WTC11 (cell line): ENCODE measurements at regions not wholly inside any gene's neighbourhood (a gene's known extent, or its start where the extent isn't known, plus 50 kb on each side); places are given as distances from the start of the nearest gene placed in this dataset.

ENCODE experiments used
- ATAC-seq: fragments of 200-7000 bp; cut with Tn5 transposase; 2 replicates; pipeline ENCODE4 v1.10.0; 2021; ENCODE audit warnings: mild to moderate bottlenecking, moderate library complexity
- CTCF ChIA-PET: fragments of 300-600 bp; sonication (Branson Sonifier 250); formaldehyde crosslinking; loops from one replicate; lab custom pipeline; 2021; ENCODE audit warnings: antibody characterized with exemption; lab: Charles Lee
- POLR2A ChIA-PET: fragments of 350-600 bp; sonication (Branson Sonifier 250); formaldehyde crosslinking; loops from one replicate; lab custom pipeline; 2021; ENCODE audit warnings: antibody characterized with exemption; lab: Charles Lee
- DNase-seq: peaks from one replicate; pipeline ENCODE4 v3.0.0; 2021; ENCODE audit warnings: low spot score
- H3K27ac Mint-ChIP-seq: 2 replicates; pipeline ENCODE4 v1.8.0; 2021; ENCODE audit warnings: mixed read lengths
- H3K27me3 Mint-ChIP-seq: 2 replicates; pipeline ENCODE4 v1.8.0; 2021; ENCODE audit warnings: low read depth, mild to moderate bottlenecking, moderate library complexity, mixed read lengths
- H3K36me3 Mint-ChIP-seq: 2 replicates; pipeline ENCODE4 v1.8.0; 2021; ENCODE audit warnings: mixed read lengths
- H3K4me1 Mint-ChIP-seq: 2 replicates; pipeline ENCODE4 v1.8.0; 2022; ENCODE audit warnings: mixed read lengths
- H3K4me3 Mint-ChIP-seq: 2 replicates; pipeline ENCODE4 v1.8.0; 2021; ENCODE audit warnings: mild to moderate bottlenecking, moderate library complexity, mixed read lengths
- H3K9me3 Mint-ChIP-seq: 2 replicates; pipeline ENCODE4 v1.8.0; 2021; ENCODE audit warnings: mixed read lengths
- ATF3 ChIP-seq: sonication (generic); formaldehyde crosslinking; conservative IDR thresholded peaks from 2 replicates; pipeline ENCODE4 v1.8.1; 2022; ENCODE audit warnings: mild to moderate bottlenecking, missing genetic modification reagents
- ELF4 ChIP-seq: sonication (generic); formaldehyde crosslinking; IDR thresholded peaks from 2 replicates; pipeline ENCODE4 v1.8.1; 2022; ENCODE audit warnings: low read depth, mild to moderate bottlenecking, moderate library complexity, missing genetic modification reagents
- FOXK1 ChIP-seq: sonication (generic); formaldehyde crosslinking; IDR thresholded peaks from 2 replicates; pipeline ENCODE4 v1.8.0; 2022; ENCODE audit warnings: mild to moderate bottlenecking, moderate library complexity, missing genetic modification reagents
- FOXP4 ChIP-seq: sonication (generic); formaldehyde crosslinking; IDR thresholded peaks from 2 replicates; pipeline ENCODE4 v1.8.0; 2022; ENCODE audit warnings: mild to moderate bottlenecking, missing genetic modification reagents
- GRHL2 ChIP-seq: fragments of 250-450 bp; sonication (Bioruptor Pico); IDR thresholded peaks from 2 replicates; pipeline ENCODE4 v1.8.0; 2022; ENCODE audit warnings: mild to moderate bottlenecking, moderate library complexity; ENCODE audit not compliant: insufficient replicate concordance, severe bottlenecking
- HMGA2 ChIP-seq: fragments of 250-450 bp; sonication (Bioruptor Pico); IDR thresholded peaks from 2 replicates; pipeline ENCODE4 v1.4.0; 2021; ENCODE audit warnings: mild to moderate bottlenecking, moderate library complexity
- NFE2L1 ChIP-seq: sonication (generic); formaldehyde crosslinking; IDR thresholded peaks from 2 replicates; pipeline ENCODE4 v1.8.1; 2023; ENCODE audit warnings: missing genetic modification reagents
- RORB ChIP-seq: fragments of 250-450 bp; sonication (Bioruptor Pico); IDR thresholded peaks from 2 replicates; pipeline ENCODE4 v1.9.0; 2021; ENCODE audit warnings: mild to moderate bottlenecking
- SMAD3 ChIP-seq: sonication (generic); formaldehyde crosslinking; IDR thresholded peaks from 2 replicates; pipeline ENCODE4 v1.8.0; 2022; ENCODE audit warnings: missing genetic modification reagents, mild to moderate bottlenecking, borderline replicate concordance
- SMAD4 ChIP-seq: sonication (generic); formaldehyde crosslinking; IDR thresholded peaks from 2 replicates; pipeline ENCODE4 v1.8.0; 2022; ENCODE audit warnings: mild to moderate bottlenecking, missing genetic modification reagents
- SP1 ChIP-seq: sonication (generic); formaldehyde crosslinking; conservative IDR thresholded peaks from 2 replicates; pipeline ENCODE4 v1.8.1; 2022; ENCODE audit warnings: missing genetic modification reagents
- TEAD1 ChIP-seq: sonication (generic); formaldehyde crosslinking; IDR thresholded peaks from 2 replicates; pipeline ENCODE4 v1.8.0; 2022; ENCODE audit warnings: mild to moderate bottlenecking, missing genetic modification reagents
- USF1 ChIP-seq: sonication (generic); formaldehyde crosslinking; IDR thresholded peaks from 2 replicates; pipeline ENCODE4 v1.8.0; 2022; ENCODE audit warnings: mild to moderate bottlenecking, missing genetic modification reagents
- ZNF281 ChIP-seq: sonication (generic); formaldehyde crosslinking; IDR thresholded peaks from 2 replicates; pipeline ENCODE4 v1.8.0; 2023; ENCODE audit warnings: mild to moderate bottlenecking, missing genetic modification reagents
- ZNF396 ChIP-seq: fragments of 250-450 bp; sonication (Bioruptor Pico); IDR thresholded peaks from 2 replicates; pipeline ENCODE4 v1.8.0; 2021; ENCODE audit warnings: mild to moderate bottlenecking, moderate library complexity, borderline replicate concordance
- ZNF425 ChIP-seq: fragments of 250-450 bp; sonication (Bioruptor Pico); conservative IDR thresholded peaks from 2 replicates; pipeline ENCODE4 v1.9.0; 2021; ENCODE audit warnings: mild to moderate bottlenecking
- TF ChIP-seq, protein P1 (sequence below): sonication (generic); formaldehyde crosslinking; IDR thresholded peaks from 2 replicates; pipeline ENCODE4 v1.8.1; 2022; ENCODE audit warnings: missing genetic modification reagents, borderline replicate concordance
- TF ChIP-seq, protein P2 (sequence below): fragments of 250-450 bp; sonication (Bioruptor Pico); IDR thresholded peaks from 2 replicates; pipeline ENCODE4 v2.1.2; 2022; ENCODE audit warnings: mild to moderate bottlenecking, moderate library complexity

GRCh38 chr3:79976466-79976865, 208.7 kb upstream of the ROBO1 start:
- ChIA-PET POLR2A (no interaction called here), CTCF (no interaction called here)
- Mint-ChIP-seq H3K27ac (no peak overlapping the region), H3K27me3 (no peaks in the 10 kb centered on the region), H3K9me3 (peaks cover 10% of the 10 kb centered on the region), H3K4me3 (no peak overlapping the region), H3K4me1 (no peaks in the 10 kb centered on the region), H3K36me3 (no peaks in the 10 kb centered on the region)
- DNase-seq, result no peak
- TF ChIP-seq ATF3 (CRISPR knock-in tag) (no peak), SMAD4 (no peak), ZNF281 (no peak), FOXP4 (CRISPR knock-in tag) (no peak), TEAD1 (CRISPR knock-in tag) (no peak), SMAD3 (CRISPR knock-in tag) (no peak), GRHL2 (CRISPR knock-in tag) (no peak), USF1 (CRISPR knock-in tag) (no peak), SP1 (CRISPR knock-in tag) (no peak), NFE2L1 (CRISPR knock-in tag) (no peak), RORB (CRISPR knock-in tag) (no peak), ZNF425 (no peak), FOXK1 (CRISPR knock-in tag) (no peak), HMGA2 (CRISPR knock-in tag) (no peak), ELF4 (CRISPR knock-in tag) (no peak), ZNF396 (CRISPR knock-in tag) (no peak)
- TF ChIP-seq, protein P1, sequence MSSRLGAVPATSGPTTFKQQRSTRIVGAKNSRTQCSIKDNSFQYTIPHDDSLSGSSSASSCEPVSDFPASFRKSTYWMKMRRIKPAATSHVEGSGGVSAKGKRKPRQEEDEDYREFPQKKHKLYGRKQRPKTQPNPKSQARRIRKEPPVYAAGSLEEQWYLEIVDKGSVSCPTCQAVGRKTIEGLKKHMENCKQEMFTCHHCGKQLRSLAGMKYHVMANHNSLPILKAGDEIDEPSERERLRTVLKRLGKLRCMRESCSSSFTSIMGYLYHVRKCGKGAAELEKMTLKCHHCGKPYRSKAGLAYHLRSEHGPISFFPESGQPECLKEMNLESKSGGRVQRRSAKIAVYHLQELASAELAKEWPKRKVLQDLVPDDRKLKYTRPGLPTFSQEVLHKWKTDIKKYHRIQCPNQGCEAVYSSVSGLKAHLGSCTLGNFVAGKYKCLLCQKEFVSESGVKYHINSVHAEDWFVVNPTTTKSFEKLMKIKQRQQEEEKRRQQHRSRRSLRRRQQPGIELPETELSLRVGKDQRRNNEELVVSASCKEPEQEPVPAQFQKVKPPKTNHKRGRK (CRISPR knock-in tag), result no peak
- TF ChIP-seq, protein P2, sequence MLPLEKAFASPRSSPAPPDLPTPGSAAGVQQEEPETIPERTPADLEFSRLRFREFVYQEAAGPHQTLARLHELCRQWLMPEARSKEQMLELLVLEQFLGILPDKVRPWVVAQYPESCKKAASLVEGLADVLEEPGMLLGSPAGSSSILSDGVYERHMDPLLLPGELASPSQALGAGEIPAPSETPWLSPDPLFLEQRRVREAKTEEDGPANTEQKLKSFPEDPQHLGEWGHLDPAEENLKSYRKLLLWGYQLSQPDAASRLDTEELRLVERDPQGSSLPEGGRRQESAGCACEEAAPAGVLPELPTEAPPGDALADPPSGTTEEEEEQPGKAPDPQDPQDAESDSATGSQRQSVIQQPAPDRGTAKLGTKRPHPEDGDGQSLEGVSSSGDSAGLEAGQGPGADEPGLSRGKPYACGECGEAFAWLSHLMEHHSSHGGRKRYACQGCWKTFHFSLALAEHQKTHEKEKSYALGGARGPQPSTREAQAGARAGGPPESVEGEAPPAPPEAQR (CRISPR knock-in tag), result no peak
- ATAC-seq, result no peak
